CD4-positive, alpha-beta T cell treated with Interferon gamma for 1 hour (primary cell): ENCODE measurements at regions not wholly inside any gene's neighbourhood (a gene's known extent, or its start where the extent isn't known, plus 50 kb on each side); places are given as distances from the start of the nearest gene placed in this dataset.
"Not testable (repeated sequence)": the region's sequence is repeated elsewhere in the genome, so short reads cannot be mapped to it uniquely, and the experiment has no call there.

ENCODE experiments used
- DNase-seq: peaks from one replicate; pipeline ENCODE4 v3.0.0-alpha.2; 2020

DNA sequence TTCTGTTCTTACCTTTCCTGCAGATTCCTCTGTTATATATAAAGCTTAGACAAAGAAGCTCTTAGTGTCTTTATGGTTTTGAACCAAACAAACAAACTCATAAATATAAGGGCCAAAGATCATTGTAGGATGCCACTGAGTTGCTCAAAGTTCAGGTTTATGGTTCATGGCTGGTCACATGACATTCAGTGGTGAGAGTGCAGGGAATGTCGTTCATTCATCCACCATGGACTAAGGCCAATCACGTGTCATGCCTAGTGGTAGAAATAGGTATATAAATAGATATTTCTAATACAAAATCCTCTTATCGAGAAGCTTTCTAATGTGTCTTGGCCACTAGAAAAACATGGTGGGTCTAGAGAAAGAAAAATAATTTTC lies 119.4 kb downstream of the GATA3 start:
- no peak for DNase-seq

DNA sequence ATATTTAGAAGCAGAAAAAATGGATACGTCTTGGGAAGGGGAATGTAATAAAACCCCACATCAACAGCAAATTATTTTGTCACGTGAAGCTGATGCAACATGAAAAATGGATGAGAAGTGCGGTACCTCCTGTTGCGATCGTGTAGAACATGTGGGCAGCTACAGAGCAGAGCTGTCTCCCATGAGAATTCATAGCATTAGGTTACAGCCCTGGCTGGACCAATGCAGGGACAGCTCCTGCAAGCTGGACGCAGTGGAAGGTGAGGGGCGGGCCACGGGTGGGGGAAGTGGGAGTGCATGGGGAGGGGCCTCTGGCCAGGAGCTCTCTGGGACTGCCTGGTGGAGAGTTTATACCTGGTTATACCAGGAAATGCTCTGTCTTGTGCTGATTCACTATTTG lies 120.3 kb downstream of the GATA3 start:
- no peak for DNase-seq

DNA sequence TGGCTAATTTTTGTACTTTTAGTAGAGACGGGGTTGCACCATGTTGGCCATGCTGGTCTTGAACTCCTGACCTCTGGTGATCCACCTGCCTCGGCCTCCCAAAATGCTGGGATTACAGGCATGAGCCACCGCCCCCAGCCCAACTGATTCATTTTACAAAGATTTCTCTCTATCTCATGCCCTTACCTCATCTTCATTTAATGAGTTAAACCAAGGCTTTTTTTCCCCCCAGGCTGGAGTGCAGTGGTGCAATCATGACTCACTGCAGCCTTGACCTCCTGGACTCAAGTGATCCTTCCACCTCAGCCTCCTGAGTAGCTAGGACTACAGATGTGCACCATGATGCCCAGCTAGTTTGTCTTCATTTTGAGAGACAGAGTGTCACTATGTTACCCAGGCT lies 123.0 kb downstream of the GATA3 start:
- not testable (repeated sequence) for DNase-seq

DNA sequence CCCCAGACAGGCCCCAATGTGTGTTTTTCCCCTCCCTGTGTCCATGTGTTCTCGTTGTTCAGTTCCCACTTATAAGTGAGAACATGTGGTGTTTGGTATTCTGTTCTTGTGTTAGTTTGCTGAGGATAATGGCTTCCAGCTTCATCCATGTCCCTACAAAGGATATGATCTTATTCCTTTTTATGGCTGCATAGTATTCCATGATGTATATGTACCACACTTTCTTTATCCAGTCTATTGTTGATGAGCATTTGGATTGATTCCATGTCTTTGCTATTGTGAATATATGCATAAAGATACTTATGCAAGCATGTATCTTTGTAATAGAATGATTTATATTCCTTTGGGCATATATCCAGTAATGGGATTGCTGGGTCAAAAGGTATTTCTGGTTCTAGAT lies 125.3 kb downstream of the GATA3 start:
- not testable (repeated sequence) for DNase-seq

DNA sequence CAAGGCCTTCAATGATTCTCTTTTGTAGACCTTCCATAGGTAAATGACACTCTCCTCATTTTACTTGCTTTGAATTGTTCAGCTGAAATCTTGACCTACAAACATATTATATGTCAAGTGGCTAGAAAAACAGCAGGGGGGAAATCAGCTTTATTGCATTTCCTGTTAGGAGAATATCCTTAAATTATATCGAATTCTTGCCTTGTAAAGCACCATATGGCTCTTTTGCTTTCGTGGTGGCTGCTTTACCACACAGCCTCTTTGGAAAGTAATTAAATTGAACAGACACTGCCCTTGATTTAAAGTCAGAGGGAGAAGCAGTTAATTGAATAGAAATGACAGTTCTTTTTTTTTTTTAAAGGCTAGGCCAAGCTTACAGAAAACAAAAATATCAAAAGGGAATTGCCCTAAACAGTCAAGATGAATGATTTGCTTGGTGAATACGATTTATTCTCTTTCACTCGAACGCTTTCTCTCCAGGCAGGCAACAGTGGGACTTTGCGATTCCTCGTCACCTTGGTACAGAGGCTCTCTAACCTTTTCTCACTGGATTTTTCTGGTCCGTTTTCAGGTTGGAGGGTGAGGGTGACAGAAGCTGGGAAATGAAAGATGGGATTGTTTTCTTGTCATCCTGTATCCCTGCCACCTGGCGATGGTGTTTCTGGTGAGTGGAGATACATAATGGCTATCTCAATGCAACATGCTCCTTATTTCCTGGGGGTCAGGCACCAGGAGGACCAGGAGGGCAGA lies 126.0 kb downstream of the GATA3 start:
- DNase-seq = no peak

DNA sequence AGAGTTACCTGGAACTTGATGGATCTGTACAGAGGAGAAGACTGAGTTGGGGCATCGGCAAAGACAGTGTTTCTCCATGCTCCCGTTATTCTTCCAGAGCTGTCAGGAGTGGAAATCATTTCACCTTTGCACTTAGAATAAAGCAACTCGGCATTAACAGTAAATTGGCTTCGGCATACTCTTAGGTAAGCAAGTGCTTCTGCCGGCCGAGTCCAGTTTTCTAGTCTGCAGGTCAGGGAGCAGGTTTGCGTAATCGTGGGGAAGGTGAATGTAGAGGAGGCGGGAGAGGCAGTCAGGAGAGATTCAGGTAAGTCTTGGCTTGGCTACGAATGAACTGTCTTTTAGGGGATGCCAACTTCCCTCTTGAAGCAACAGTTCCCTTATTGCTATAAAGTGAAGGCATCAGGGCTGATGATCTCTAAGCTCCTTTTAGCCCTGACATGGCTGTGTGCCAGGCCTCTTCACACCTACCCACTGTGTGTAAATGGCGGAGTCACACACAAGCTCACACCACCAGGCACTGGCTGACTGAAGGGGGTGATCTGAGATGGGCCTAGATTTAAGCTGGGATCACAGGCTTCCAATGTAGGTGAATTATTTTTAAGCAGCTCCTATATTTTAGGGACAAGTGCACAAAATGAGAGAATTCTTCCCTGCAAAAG lies 127.1 kb downstream of the GATA3 start:
- DNase-seq = no peak

DNA sequence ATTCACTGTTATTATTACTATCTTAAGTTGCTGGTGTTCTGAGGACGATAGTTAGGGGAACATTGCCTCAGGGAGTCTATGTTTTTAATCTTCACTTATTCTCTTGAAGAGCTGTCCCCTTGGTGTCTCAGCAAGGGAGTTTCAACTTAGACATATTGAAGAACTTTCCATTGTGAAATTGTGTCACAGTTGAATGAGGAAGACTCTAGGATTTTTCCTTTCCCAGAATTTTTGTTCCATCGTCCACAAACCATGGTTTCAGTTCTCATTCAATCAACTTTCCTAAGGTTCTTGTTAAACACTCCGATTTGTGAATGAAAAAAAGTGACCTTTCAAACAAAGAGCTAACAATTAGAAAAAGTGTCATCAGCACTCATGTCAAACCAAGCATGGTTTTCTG lies 128.3 kb downstream of the GATA3 start:
- DNase-seq = no peak

DNA sequence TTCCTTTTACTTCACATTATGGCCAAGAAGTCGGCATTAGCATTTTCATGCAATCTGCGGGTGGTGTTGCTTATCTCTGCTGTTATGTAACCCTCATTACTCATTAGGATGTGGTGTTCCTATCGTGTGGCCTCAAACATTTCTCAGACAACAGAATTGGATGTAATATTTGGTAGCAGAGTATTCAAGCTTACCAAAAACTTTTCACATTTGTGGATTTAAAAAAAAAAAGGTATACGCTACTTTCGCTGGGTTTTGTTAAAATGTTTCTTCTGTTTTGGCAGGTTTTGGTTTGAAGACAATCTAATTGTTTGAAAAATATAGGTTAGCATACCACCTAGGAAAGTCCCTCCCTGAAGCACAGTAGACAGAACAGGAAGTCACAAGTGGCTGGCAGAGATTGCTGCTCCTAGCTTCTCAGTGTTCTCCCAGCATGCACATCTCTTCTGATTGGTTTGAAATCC lies 128.8 kb downstream of the GATA3 start:
- peak; percentile 51 for DNase-seq

DNA sequence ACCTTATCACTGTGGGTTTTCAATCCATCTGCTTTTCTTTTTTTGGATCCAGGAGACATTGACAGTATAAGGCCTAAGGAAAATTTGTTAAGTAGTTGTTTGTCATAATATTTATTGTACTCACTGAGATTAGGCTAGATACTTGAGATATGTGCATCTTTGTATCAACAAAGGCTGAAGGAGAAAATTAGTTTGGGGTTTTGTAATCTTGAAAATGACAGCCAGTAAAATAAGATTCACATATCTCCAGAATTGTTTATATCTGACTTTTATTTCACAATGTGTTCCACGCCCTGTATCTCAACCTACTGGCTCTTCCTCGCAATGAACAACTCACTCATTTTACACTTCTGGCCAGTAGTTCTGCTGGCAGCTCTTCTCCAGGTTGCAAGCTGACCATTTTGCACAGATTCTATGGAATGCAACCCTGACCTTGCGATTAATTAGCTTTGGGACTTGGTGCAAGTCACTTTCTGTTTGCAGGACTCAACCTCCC lies 132.7 kb downstream of the GATA3 start:
- no peak for DNase-seq

DNA sequence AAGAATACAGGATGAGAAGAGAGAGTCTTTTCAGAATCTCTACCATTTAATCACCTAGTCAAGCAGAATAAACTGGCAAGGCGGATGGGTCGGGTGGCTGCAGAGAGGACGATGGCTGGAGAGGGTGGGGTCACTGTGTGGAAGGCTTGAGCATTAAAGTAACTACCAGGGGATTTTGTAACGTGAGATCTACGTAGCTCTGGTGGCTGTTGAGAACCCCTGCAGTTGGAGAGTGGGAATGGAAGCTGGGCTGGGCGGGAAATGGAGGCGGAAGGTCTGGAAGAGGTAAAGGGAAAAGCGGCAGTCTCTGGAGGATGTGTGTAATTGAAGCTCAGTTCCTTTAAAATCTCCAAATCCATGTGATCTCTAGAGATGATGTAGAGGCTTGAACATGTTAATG lies 135.0 kb downstream of the GATA3 start:
- DNase-seq = no peak

DNA sequence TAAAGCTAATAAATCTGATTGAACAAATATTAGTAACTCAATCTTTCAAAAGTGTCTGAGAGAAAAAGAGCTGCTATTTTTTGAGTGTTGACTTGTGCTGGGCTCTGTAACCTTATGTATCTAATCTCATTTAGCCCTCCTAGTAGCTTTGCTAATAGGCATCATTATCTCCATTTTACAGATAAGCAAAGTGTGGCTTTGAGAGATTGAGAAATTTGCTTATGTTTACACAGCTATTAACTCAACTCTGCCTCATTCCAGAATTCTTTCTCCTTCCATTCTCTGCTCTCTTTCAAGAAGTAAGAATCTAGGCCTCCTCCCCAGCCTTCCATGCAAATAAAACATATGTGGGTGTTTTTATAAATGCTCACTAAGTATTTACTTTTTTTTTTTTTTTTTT lies 137.8 kb downstream of the GATA3 start:
- no peak for DNase-seq

DNA sequence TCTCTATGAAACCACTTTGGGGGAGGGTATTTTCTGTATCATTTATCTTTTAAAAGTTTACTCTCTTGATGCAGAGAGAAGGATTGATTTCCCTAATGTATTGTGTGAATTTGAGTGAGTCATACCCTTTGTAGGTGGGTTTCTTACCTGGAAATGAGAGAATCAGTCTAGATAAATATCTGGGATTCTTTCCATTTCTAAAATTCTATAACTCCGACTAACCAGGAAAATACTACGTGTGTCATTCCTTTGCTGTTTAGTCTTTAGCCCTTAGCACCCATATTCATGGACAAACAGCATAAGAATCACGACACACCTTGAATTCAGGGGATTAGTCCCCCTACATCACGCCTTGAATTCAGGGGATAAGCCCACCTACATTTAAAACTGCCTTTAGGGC lies 139.1 kb downstream of the GATA3 start:
- DNase-seq = no peak

DNA sequence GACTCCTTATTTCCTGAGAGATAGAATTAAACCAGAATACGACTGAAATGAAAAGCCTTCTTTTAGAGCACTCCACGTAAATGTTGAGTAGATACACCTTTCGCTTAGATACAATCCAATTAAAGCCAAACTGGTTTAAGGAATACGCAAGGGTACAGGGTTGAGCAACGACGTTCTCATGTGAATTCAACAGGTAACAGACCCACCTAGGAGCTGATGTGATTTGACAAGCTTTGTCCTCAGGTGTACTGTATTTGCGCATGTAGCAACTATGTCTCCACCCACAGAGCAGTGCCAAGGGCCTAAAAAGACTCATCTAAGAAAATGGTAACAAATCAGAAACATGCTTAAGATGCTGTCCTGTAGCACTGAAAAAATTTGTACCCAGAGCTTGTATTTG lies 139.6 kb downstream of the GATA3 start:
- DNase-seq = no peak

DNA sequence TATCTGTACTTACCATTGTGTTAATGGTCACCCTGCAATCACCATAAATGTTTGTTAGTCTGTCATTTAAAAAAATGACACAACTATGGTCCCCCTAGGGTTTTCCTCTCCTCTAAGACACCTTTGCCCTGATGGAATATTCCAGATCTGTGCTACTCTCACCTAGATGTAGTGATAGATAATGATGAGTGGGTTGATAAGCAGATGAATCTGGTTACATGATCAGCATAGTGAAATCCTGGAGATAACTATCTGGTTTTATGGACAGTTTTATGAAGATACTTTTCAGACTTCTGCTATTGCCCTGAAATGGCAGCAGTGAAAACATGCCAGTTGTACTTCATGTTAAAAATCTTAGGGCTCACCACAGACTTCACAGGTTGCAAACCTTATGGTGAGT lies 152.4 kb downstream of the GATA3 start:
- DNase-seq = no peak

DNA sequence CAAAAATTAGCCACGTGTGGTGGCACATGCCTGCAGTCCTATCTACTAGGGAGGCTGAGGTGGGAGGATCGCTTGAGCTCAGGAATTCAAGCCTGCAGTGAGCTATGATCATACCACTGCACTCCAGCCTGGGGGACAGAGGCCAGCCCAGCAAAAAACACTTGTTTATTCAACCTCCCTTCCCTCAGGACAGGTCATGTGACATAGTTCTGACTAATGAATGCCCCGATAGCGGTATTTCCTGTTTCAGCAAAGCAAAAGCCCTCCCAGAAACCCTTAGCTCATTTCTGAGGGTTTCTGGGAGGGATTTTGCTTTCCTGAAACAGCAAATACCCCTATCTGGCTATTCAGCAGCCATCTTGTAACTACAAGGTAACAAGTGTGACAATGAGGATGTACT lies 157.1 kb downstream of the GATA3 start:
- DNase-seq = no peak

DNA sequence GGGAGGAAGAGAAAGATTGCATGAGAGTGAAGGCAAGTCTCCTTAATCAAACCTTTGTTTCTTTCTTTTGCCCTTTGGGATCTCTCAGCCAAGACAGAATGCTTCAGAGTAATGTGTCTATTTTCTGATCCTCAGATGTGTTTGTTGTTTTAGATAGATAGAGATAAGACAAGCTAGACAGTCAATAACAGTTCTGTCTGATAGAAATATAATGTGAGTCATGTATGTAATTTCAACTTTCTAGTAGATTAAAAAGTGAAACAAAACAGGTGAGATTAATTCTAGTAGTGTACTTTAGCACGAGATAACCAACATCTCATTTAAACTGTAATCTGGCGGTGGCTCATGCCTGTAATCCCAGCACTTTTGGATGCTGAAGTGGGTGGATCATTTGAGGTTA lies 159.2 kb downstream of the GATA3 start:
- no peak for DNase-seq

DNA sequence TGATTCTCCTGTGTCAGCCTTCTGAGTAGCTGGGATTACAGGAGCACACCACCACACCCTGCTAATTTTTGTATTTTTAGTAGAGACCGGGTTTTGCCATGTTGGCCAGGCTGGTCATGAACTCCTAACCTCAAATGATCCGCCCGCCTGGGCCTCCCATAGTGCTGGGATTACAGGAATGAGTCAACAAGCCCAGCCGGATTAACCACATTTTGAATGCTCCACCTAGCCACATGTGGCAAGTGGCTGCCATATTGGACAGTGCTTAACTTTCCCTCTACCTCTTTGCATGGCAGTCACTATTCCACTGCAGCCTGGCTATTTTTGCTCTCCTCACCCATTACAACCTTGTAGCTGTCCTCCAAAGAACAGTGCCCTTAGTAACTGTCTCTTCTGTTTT lies 160.1 kb downstream of the GATA3 start:
- DNase-seq = no peak

DNA sequence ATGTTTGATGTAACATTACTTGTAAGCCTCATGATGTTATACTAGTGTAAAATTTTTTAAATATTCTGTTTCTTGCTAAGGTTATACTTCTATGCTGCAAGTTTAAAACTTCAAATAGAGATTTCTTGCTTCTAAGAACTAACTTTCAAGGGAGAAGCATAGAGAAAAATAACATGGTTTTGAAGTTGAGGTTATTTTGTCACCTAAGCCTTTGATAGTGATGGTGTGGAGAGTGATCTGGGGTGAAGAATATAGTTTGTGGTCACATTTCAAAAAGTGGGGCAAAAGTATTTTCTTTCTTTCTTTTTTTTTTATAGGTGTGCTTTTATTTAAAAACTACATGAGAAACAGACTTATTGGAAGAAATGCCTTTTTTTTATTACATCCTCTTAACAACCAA lies 162.4 kb downstream of the GATA3 start:
- no peak for DNase-seq

DNA sequence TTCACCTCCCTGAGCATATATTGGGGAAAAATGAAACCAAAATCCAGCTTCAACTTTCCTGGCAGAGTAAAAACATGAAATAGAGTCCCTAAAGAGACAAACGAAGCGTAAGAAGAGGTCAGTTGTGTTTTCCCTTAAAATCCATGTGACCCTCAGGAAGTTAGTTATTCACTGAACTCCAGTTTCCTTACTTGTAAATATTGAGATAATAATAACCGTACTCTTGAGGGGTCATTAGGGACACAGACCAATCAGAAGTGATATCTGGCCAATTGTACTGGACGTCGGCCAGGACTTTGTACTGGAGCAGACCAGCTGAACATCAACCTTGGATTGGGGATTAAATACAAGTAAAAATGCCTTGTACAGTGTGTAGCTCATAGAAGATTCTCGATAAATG lies 167.0 kb downstream of the GATA3 start:
- DNase-seq = no peak

DNA sequence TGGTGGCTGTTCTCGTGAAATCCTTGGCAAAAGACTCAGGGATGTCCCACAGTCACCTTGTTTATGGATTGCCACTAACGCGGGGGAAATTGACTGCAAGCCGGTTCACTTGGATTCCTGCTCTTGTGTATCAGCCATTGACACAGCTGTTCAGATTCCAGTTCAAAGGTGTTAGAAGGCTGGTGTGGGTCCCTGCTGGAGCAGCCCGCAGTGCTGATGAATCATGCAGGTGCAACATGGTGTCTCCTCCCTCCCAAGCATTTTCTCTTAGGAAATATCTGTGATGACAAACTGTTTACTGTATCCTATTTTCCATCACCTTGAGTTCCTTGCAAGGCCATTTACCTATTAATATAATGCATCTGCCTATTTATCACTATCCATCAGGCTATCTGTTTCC lies 170.1 kb downstream of the GATA3 start:
- DNase-seq = no peak

DNA sequence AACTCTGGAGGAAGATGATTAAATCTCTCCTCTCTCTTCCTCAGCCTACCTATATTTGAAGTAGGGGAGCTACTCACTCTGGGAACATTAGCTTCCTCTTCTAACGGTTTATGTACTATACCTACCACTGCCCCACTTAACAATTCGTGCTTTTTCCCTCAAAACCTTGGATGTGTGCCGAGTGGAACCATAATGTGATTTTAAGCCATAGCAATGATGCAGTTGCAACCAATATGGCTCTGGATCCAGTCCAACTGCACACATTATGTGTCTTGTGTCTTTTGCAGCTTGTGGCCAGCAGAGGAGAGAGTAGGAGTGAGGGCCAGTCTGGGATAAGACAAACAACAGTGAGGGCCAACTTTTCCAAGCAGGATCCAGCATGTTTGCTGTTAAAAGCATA lies 170.7 kb downstream of the GATA3 start:
- DNase-seq = no peak

DNA sequence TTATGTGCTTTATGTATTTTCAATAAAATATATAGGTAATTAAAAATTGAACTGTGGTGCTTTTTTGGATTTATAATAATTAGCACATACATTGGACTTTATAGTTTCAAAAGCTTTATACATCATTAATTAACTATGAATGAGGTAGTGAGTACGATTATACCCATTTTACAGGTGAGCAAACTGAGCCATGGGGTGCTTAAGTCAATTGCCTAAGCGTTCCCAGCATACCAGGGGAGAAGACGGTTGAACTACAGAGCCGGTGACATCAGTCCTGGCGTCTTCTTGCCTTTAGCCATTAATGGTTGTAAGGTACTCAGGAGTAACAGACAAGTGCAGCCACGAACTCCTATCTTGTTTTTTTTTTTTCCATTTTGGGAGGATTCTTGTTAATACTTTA lies 172.8 kb downstream of the GATA3 start:
- DNase-seq = no peak

DNA sequence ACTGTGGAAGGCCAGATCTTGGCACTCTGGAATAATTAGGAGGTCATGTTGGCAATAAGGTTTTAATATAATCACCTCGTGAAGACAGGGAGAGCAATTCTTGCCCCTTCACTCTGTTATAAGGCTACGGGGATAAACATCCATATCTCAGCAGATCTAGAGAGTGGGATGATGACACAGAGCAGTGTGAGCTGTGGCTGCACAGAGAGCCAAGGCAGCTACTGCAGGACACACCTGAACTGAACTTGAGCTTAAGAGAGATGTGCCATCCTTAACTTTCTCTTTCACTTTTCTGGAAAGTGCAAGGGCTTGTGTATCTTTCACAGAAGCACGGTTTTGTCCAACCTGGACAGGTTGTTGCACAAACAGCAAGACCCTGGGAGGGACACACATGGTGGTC lies 174.7 kb downstream of the GATA3 start:
- no peak for DNase-seq

DNA sequence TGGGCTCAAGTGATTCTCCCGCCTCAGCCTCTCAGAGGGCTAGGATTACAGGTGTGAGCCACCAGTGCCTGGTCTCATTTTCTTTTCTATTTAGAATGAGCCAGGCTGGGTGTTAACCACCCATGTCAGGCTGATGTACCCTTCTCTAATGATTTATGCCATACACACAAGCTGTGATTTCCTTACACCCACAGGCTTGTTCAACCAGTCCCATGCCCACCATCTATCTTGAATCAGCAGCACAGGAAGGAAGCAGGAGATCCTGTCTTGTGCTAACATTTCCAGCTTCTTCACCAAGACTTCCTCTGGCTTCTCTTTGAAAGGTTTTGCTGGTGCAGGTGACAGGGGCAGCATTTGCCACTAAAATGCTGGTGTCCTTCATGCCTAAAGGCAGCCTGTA lies 176.4 kb downstream of the GATA3 start:
- DNase-seq = no peak

DNA sequence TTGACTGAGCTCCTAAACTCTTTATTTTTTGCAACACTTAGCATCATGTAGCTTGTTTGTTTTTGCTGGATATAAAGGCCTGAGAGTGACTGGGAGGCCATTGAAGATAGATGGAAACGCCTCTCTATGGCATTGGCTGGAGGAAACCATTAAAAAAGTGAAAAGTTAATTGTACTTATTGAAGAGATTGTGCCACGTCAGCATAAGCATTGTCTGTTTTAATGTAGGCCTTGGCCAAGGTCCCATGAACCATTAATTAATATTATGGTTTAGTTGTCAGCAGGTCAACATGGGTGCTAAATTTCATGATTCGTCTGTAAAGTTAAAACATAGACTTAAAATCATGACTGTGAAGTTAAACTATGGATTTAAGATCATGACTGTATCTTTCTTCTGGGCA lies 178.6 kb downstream of the GATA3 start:
- DNase-seq = no peak
